IMR-90 (cell line): ENCODE measurements at regions not wholly inside any gene's neighbourhood (a gene's known extent, or its start where the extent isn't known, plus 50 kb on each side); places are given as distances from the start of the nearest gene placed in this dataset.

Experiments used
- ATAC-seq: fragments of 200-7000 bp; cut with Tn5 transposase; 2 replicates; pipeline ENCODE4 v1.9.1; 2020; ENCODE audit warnings: low read depth, mild to moderate bottlenecking, moderate library complexity
- BruUV-seq: library from RNA; stranded (reverse); fragments of 400-500 nt; replicated peaks from 2 replicates; lab custom pipeline; 2021; lab: Mats Ljungman, UMichigan
- CTCF ChIA-PET: fragments of 300-600 bp; formaldehyde crosslinking; extraction: SDS; loops from one replicate; lab custom pipeline; 2021; ENCODE audit warnings: antibody characterized with exemption; lab: Yijun Ruan, JAX
- POLR2A ChIA-PET: fragments of 300-600 bp; sonication (Branson Sonifier 250); formaldehyde crosslinking; loops from one replicate; lab custom pipeline; 2022; ENCODE audit warnings: antibody characterized with exemption; ENCODE audit not compliant: unreplicated experiment; lab: Charles Lee
- DNase-seq: peaks from one replicate; pipeline ENCODE4 v3.0.0; 2013
- H2AFZ ChIP-seq: replicated peaks from 2 replicates; pipeline ENCODE3; 2013; ENCODE audit warnings: low read length, mild to moderate bottlenecking; ENCODE audit not compliant: poor library complexity
- H2AK5ac ChIP-seq: 2 replicates; pipeline ENCODE4 v1.6.1; 2013; ENCODE audit warnings: low read depth, low read length, inconsistent platforms
- H2AK9ac ChIP-seq: replicated peaks from 2 replicates; pipeline ENCODE3; 2013; ENCODE audit warnings: mild to moderate bottlenecking, low read depth, low read length, moderate library complexity; ENCODE audit not compliant: poor library complexity
- H2BK120ac ChIP-seq: 2 replicates; pipeline ENCODE4 v1.6.1; 2013; ENCODE audit warnings: low read depth, low read length, inconsistent platforms
- H2BK15ac ChIP-seq: 3 replicates; pipeline ENCODE4 v1.6.1; 2013; ENCODE audit warnings: low read depth, low read length, inconsistent platforms
- H2BK20ac ChIP-seq: 2 replicates; pipeline ENCODE4 v1.6.1; 2013; ENCODE audit warnings: low read depth, mild to moderate bottlenecking, inconsistent platforms, low read length, moderate library complexity
- H2BK5ac ChIP-seq: 2 replicates; pipeline ENCODE4 v1.6.1; 2013; ENCODE audit warnings: mild to moderate bottlenecking, low read depth, low read length, inconsistent platforms; ENCODE audit not compliant: poor library complexity, severe bottlenecking
- H3K14ac ChIP-seq: replicated peaks from 2 replicates; pipeline ENCODE4 v1.6.1; 2013; ENCODE audit warnings: low read depth, low read length, inconsistent platforms
- H3K18ac ChIP-seq: 2 replicates; pipeline ENCODE4 v1.6.1; 2013; ENCODE audit warnings: low read depth, low read length, control low read depth
- H3K23ac ChIP-seq: 2 replicates; pipeline ENCODE4 v1.6.1; 2013; ENCODE audit warnings: low read depth, low read length, inconsistent platforms
- H3K27ac ChIP-seq: 2 replicates; pipeline ENCODE4 v1.5.1; 2013; ENCODE audit warnings: mild to moderate bottlenecking, control low read depth, low read length; ENCODE audit not compliant: insufficient read depth
- H3K27me3 ChIP-seq: 2 replicates; pipeline ENCODE4 v1.6.1; 2013; ENCODE audit warnings: low read length; ENCODE audit not compliant: control insufficient read depth, insufficient read depth
- H3K36me3 ChIP-seq: 2 replicates; pipeline ENCODE4 v1.6.1; 2013; ENCODE audit warnings: low read length, mixed read lengths; ENCODE audit not compliant: control insufficient read depth, insufficient read depth
- H3K4ac ChIP-seq: 2 replicates; pipeline ENCODE4 v1.6.1; 2013; ENCODE audit warnings: low read depth, low read length, inconsistent platforms
- H3K4me1 ChIP-seq: 2 replicates; pipeline ENCODE4 v1.6.1; 2013; ENCODE audit warnings: low read length, mixed read lengths; ENCODE audit not compliant: control insufficient read depth, insufficient read depth
- H3K4me2 ChIP-seq: 2 replicates; pipeline ENCODE4 v1.6.1; 2013; ENCODE audit warnings: low read depth, mild to moderate bottlenecking, control low read depth, low read length, moderate library complexity
- H3K4me3 ChIP-seq: 2 replicates; pipeline ENCODE4 v1.5.1; 2013; ENCODE audit warnings: low read depth, mild to moderate bottlenecking, control low read depth, low read length, moderate library complexity; ENCODE audit not compliant: insufficient read depth
- H3K56ac ChIP-seq: 2 replicates; pipeline ENCODE4 v1.6.1; 2013; ENCODE audit warnings: low read length, inconsistent platforms; ENCODE audit not compliant: insufficient read depth; ENCODE audit errors: extremely low read depth
- H3K79me1 ChIP-seq, 2 experiments: 2 replicates each; pipeline ENCODE4 v1.6.1; 2013; ENCODE audit warnings: low read length in 2 of 2, inconsistent platforms in 1 of 2, low read depth in 1 of 2
- H3K9ac ChIP-seq: 2 replicates; pipeline ENCODE4 v1.6.1; 2013; ENCODE audit warnings: low read depth, low read length, control low read depth
- H3K9me1 ChIP-seq: 2 replicates; pipeline ENCODE4 v1.6.1; 2013; ENCODE audit warnings: low read length, inconsistent platforms; ENCODE audit not compliant: insufficient read depth
- H3K9me3 ChIP-seq: 2 replicates; pipeline ENCODE4 v1.6.1; 2013; ENCODE audit warnings: low read length; ENCODE audit not compliant: control insufficient read depth, insufficient read depth
- H4K20me1 ChIP-seq: 2 replicates; pipeline ENCODE4 v1.6.1; 2013; ENCODE audit warnings: low read length, inconsistent platforms; ENCODE audit not compliant: insufficient read depth
- H4K5ac ChIP-seq: 2 replicates; pipeline ENCODE4 v1.6.1; 2013; ENCODE audit warnings: mild to moderate bottlenecking, low read depth, low read length, control low read depth
- H4K8ac ChIP-seq, 2 experiments: 2 replicates each; pipeline ENCODE4 v1.6.1; 2013; ENCODE audit warnings: low read depth in 2 of 2, low read length in 2 of 2, control low read depth in 1 of 2, inconsistent platforms in 1 of 2
- H4K91ac ChIP-seq: 2 replicates; pipeline ENCODE4 v1.6.1; 2013; ENCODE audit warnings: low read depth, low read length, inconsistent platforms; ENCODE audit not compliant: insufficient read depth
- CEBPB ChIP-seq: IDR thresholded peaks from 2 replicates; pipeline ENCODE4 v1.6.1; 2012; ENCODE audit warnings: low read depth, low read length, improper control_type of control experiment
- CHD1 ChIP-seq: IDR thresholded peaks from 2 replicates; pipeline ENCODE4 v1.6.1; 2012; ENCODE audit warnings: low read depth, low read length, improper control_type of control experiment
- CTCF ChIP-seq: conservative IDR thresholded peaks from 2 replicates; pipeline ENCODE4 v1.5.1; 2012; ENCODE audit warnings: mild to moderate bottlenecking, low read depth, low read length, improper control_type of control experiment
- MAFK ChIP-seq: IDR thresholded peaks from 2 replicates; pipeline ENCODE4 v1.6.1; 2012; ENCODE audit warnings: low read depth, low read length, improper control_type of control experiment
- NFE2L2 ChIP-seq: fragments of 150-350 bp; IDR thresholded peaks from 2 replicates; pipeline ENCODE4 v1.6.1; 2016; ENCODE audit warnings: low read depth, mild to moderate bottlenecking, low read length
- POLR2A ChIP-seq: IDR thresholded peaks from 2 replicates; pipeline ENCODE4 v1.6.1; 2012; ENCODE audit warnings: mild to moderate bottlenecking, low read depth, low read length
- RFX5 ChIP-seq: IDR thresholded peaks from 2 replicates; pipeline ENCODE4 v1.8.0; 2012; ENCODE audit warnings: low read depth, mild to moderate bottlenecking, low read length, moderate library complexity
- SMC3 ChIP-seq: fragments of 150-350 bp; IDR thresholded peaks from 2 replicates; pipeline ENCODE4 v1.6.1; 2016; ENCODE audit warnings: low read depth, mild to moderate bottlenecking, antibody characterized with exemption, low read length, moderate library complexity
- WGBS, 2 experiments: methylation state at CpG; one replicate each; pipeline versions ENCODE4 v1.1.5 to v1.1.7; 2013; ENCODE audit warnings: missing lambda C conversion rate in 2 of 2; ENCODE audit not compliant: insufficient read length in 1 of 2; ENCODE audit errors: extremely low coverage in 2 of 2; 5-methylcytosine and 5-hydroxymethylcytosine counted together
- dilution Hi-C: fragments of 300-500 bp; cut with HindIII; formaldehyde crosslinking; loops from one replicate; pipeline ENCODE4 v1.14.3; 2018; ENCODE audit warnings: low sequenced_read_pairs; ENCODE audit not compliant: unreplicated experiment
- in situ Hi-C: fragments of 300-500 bp; cut with MboI; formaldehyde crosslinking; loops from 3 replicates; pipeline ENCODE4 v1.14.3; 2019; ENCODE audit warnings: low sequenced_read_pairs, inconsistent platforms, mixed read lengths
- intact Hi-C: fragments of 100-400 bp; cut with micrococcal nuclease; formaldehyde crosslinking; loops from 2 replicates; pipeline ENCODE4 v1.10.0; 2022
- TF ChIP-seq, protein P1 (sequence below): fragments of 150-350 bp; IDR thresholded peaks from 2 replicates; pipeline ENCODE4 v1.6.1; 2016; ENCODE audit warnings: low read depth, mild to moderate bottlenecking, low read length, moderate library complexity, borderline replicate concordance

DNA sequence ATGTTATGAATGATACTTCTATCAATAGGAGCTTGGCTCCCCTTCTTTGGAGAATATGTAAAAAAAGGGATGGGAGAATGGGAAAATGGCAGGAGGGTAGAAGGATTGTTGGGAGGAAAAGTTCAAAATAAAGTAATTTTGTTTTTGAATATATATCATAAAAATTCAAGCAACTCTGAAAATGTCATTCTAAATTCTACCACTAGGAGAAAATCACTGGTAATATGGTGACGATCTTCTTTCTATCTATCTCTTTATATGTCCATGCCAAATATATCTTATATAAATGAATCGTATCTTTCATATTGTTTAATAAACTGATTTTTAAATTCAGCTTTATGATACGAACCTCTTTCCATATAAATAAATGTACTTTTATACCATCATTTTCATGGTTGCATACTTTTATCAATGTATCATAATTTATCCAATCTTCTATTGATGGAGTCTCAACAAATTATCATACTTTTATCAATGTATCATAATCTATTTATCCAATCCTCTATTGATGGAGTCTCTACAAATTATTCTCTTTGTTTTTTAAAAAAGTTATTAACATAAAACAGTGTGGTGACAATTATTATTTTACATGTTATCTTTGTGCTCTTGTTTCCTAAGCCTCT is 73.7 kb upstream of the MARK1 start:
- no peak overlapping the region for H3K27ac ChIP-seq
- no peaks in the 10 kb centered on the region for H3K27me3 ChIP-seq
- ChIA-PET CTCF (no interaction called here), POLR2A (no interaction called here)
- no peak overlapping the region for H3K18ac ChIP-seq
- H4K5ac ChIP-seq: no peak overlapping the region
- H3K9me3 ChIP-seq: no peaks in the 10 kb centered on the region
- ATAC-seq (no peak), DNase-seq (no peak)
- H3K14ac ChIP-seq: no peak overlapping the region
- H2AK9ac ChIP-seq: no peak overlapping the region
- in situ Hi-C loops: no loop called here
- no peak overlapping the region for H2BK20ac ChIP-seq
- no peak overlapping the region for H2AFZ ChIP-seq
- no peak overlapping the region for H2BK5ac ChIP-seq
- H3K4me3 ChIP-seq: no peak overlapping the region
- TF ChIP-seq MAFK: no peak
- no peak for TF ChIP-seq RFX5
- no peak for TF ChIP-seq POLR2A
- TF ChIP-seq, protein P1, sequence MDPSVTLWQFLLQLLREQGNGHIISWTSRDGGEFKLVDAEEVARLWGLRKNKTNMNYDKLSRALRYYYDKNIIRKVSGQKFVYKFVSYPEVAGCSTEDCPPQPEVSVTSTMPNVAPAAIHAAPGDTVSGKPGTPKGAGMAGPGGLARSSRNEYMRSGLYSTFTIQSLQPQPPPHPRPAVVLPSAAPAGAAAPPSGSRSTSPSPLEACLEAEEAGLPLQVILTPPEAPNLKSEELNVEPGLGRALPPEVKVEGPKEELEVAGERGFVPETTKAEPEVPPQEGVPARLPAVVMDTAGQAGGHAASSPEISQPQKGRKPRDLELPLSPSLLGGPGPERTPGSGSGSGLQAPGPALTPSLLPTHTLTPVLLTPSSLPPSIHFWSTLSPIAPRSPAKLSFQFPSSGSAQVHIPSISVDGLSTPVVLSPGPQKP: no peak
- no peak; the same call in 1 of the 2 replicates for TF ChIP-seq CTCF
- TF ChIP-seq CEBPB: no peak
- TF ChIP-seq CHD1: no peak
- no peak for TF ChIP-seq NFE2L2
- no peak for TF ChIP-seq SMC3
- H2AK5ac ChIP-seq: no peak overlapping the region
- no peaks in the 10 kb centered on the region for H3K36me3 ChIP-seq
- H2BK120ac ChIP-seq: no peak overlapping the region
- no peaks in the 10 kb centered on the region for H3K4me1 ChIP-seq
- no peaks in the 10 kb centered on the region for H3K79me1 ChIP-seq
- dilution Hi-C loops: no loop called here
- H4K20me1 ChIP-seq: no peaks in the 10 kb centered on the region
- no peak overlapping the region for H3K4me2 ChIP-seq
- H3K4ac ChIP-seq: no peak overlapping the region
- no peak overlapping the region for H4K8ac ChIP-seq
- no peak overlapping the region for H3K9ac ChIP-seq
- no peak overlapping the region for H4K91ac ChIP-seq
- H3K56ac ChIP-seq: no peak overlapping the region
- no peak overlapping the region for H3K23ac ChIP-seq
- intact Hi-C loops: loop anchor here (10.0 kb wide), 1 partner anchor 619 kb away; no protein-coding TSS in a partner anchor
- H2BK15ac ChIP-seq: no peak overlapping the region
- no CpG with 5 or more reads among the region's 3 CpGs for WGBS, 2 experiments
- no peaks in the 10 kb centered on the region for H3K9me1 ChIP-seq
- BruUV-seq: no TSS peak
